GM23338 (cell line): ENCODE measurements at regions not wholly inside any gene's neighbourhood (a gene's known extent, or its start where the extent isn't known, plus 50 kb on each side); places are given as distances from the start of the nearest gene placed in this dataset.

Experiments
- ATAC-seq: fragments of 200-7000 bp; cut with Tn5 transposase; 3 replicates; pipeline ENCODE4 v1.9.1; 2020
- DNase-seq: peaks from one replicate; pipeline ENCODE4 v3.0.0-alpha.2; 2015; ENCODE audit warnings: low spot score
- H2AFZ ChIP-seq: fragments of 200-600 bp; sonication (generic); 2 replicates; pipeline ENCODE4 v1.8.0; 2016; ENCODE audit warnings: antibody characterized with exemption, mild to moderate bottlenecking, moderate library complexity
- H3F3A ChIP-seq: fragments of 200-600 bp; sonication (generic); replicated peaks from 2 replicates; pipeline ENCODE4 v1.8.0; 2017; ENCODE audit warnings: antibody characterized with exemption, mixed run types, low read depth
- H3K27ac ChIP-seq: fragments of 200-600 bp; sonication (generic); 2 replicates; pipeline ENCODE4 v1.6.1; 2016; ENCODE audit warnings: low read depth
- H3K27me3 ChIP-seq: fragments of 200-600 bp; sonication (generic); 2 replicates; pipeline ENCODE4 v1.8.0; 2016; ENCODE audit warnings: mild to moderate bottlenecking, mixed run types, moderate library complexity; ENCODE audit not compliant: insufficient read depth
- H3K36me3 ChIP-seq: fragments of 200-600 bp; sonication (generic); 2 replicates; pipeline ENCODE4 v1.8.0; 2016; ENCODE audit warnings: mild to moderate bottlenecking; ENCODE audit not compliant: insufficient read depth
- H3K4me1 ChIP-seq: fragments of 200-600 bp; sonication (generic); 2 replicates; pipeline ENCODE4 v1.8.0; 2016; ENCODE audit warnings: mild to moderate bottlenecking, moderate library complexity; ENCODE audit not compliant: insufficient read depth
- H3K4me2 ChIP-seq: fragments of 200-600 bp; sonication (generic); 2 replicates; pipeline ENCODE4 v1.7.1; 2017; ENCODE audit warnings: mixed run types
- H3K4me3 ChIP-seq: fragments of 200-600 bp; sonication (generic); 2 replicates; pipeline ENCODE4 v1.6.1; 2016; ENCODE audit warnings: mixed run types
- H3K79me2 ChIP-seq: fragments of 200-600 bp; sonication (generic); replicated peaks from 2 replicates; pipeline ENCODE4 v1.8.0; 2017; ENCODE audit warnings: mild to moderate bottlenecking; ENCODE audit not compliant: insufficient read depth
- H3K9me2 ChIP-seq: fragments of 200-600 bp; sonication (generic); 2 replicates; pipeline ENCODE4 v1.8.0; 2017; ENCODE audit not compliant: insufficient read depth
- H4K20me1 ChIP-seq: fragments of 200-600 bp; sonication (generic); replicated peaks from 2 replicates; pipeline ENCODE4 v1.8.0; 2017; ENCODE audit warnings: mild to moderate bottlenecking; ENCODE audit not compliant: insufficient read depth
- H3K27ac Mint-ChIP-seq: 2 replicates; pipeline ENCODE4 v1.8.0; 2020; ENCODE audit warnings: inconsistent platforms, mild to moderate bottlenecking, moderate library complexity, mixed read lengths
- H3K27me3 Mint-ChIP-seq: 3 replicates; pipeline ENCODE4 v1.8.0; 2022; ENCODE audit warnings: low read depth, mild to moderate bottlenecking, moderate library complexity, mixed read lengths, inconsistent platforms; ENCODE audit not compliant: insufficient read depth, poor library complexity
- H3K36me3 Mint-ChIP-seq: 3 replicates; pipeline ENCODE4 v1.8.0; 2021; ENCODE audit warnings: low read depth, mild to moderate bottlenecking, inconsistent platforms, moderate library complexity, mixed read lengths
- H3K4me1 Mint-ChIP-seq: 3 replicates; pipeline ENCODE4 v1.8.0; 2020; ENCODE audit warnings: mild to moderate bottlenecking, inconsistent platforms, mixed read lengths
- H3K4me3 Mint-ChIP-seq: 3 replicates; pipeline ENCODE4 v1.8.0; 2021; ENCODE audit warnings: moderate library complexity, mild to moderate bottlenecking, inconsistent platforms, mixed read lengths
- H3K9me3 Mint-ChIP-seq: 3 replicates; pipeline ENCODE4 v1.8.0; 2020; ENCODE audit warnings: moderate library complexity, mild to moderate bottlenecking, inconsistent platforms, mixed read lengths
- CTCF ChIP-seq, 2 experiments: fragments of 200-600 bp in 1 of 2; sonication (generic) in 1 of 2; conservative IDR thresholded peaks; 2 replicates each; pipeline versions ENCODE4 v1.5.1 to v1.6.1; 2016 to 2017; ENCODE audit warnings: antibody characterized with exemption in 2 of 2, low read depth in 2 of 2, mild to moderate bottlenecking in 2 of 2, moderate library complexity in 1 of 2
- ETS1 ChIP-seq: IDR thresholded peaks from 2 replicates; pipeline ENCODE4 v1.6.1; 2016; ENCODE audit warnings: antibody characterized with exemption
- EZH2 ChIP-seq: fragments of 200-600 bp; sonication (generic); IDR thresholded peaks from one replicate; pipeline ENCODE4 v1.8.0; 2017; ENCODE audit warnings: antibody characterized with exemption, mild to moderate bottlenecking, low read depth; ENCODE audit not compliant: unreplicated experiment
- EZH2phosphoT487 ChIP-seq: fragments of 200-600 bp; sonication (generic); IDR thresholded peaks from one replicate; pipeline ENCODE4 v1.8.1; 2018; ENCODE audit warnings: antibody characterized with exemption; ENCODE audit not compliant: unreplicated experiment
- JUNB ChIP-seq: IDR thresholded peaks from one replicate; pipeline ENCODE4 v1.6.1; 2016; ENCODE audit warnings: antibody characterized with exemption; ENCODE audit not compliant: unreplicated experiment
- NANOG ChIP-seq: IDR thresholded peaks from 2 replicates; pipeline ENCODE4 v1.6.1; 2016; ENCODE audit warnings: antibody characterized with exemption, borderline replicate concordance
- STAT1 ChIP-seq: IDR thresholded peaks from one replicate; pipeline ENCODE4 v1.6.1; 2016; ENCODE audit warnings: antibody characterized with exemption; ENCODE audit not compliant: unreplicated experiment
- ZNF114 ChIP-seq: fragments of 250-450 bp; sonication (Bioruptor Pico); IDR thresholded peaks from 2 replicates; pipeline ENCODE4 v1.5.0; 2020; ENCODE audit warnings: mild to moderate bottlenecking, moderate library complexity
- ZNF331 ChIP-seq: fragments of 250-450 bp; sonication (Bioruptor Pico); IDR thresholded peaks from 2 replicates; pipeline ENCODE4 v1.5.0; 2020; ENCODE audit warnings: low read depth, mild to moderate bottlenecking, moderate library complexity
- ZNF462 ChIP-seq: fragments of 250-450 bp; sonication (Bioruptor Pico); IDR thresholded peaks from 2 replicates; pipeline ENCODE4 v1.5.0; 2020; ENCODE audit warnings: mild to moderate bottlenecking, moderate library complexity

- TF ChIP-seq ZNF462 (CRISPR knock-in tag), result no peak
- no peak for TF ChIP-seq STAT1
- TF ChIP-seq ZNF331 (CRISPR knock-in tag), result no peak
- no peak for TF ChIP-seq NANOG
Observed at GRCh38 chr5:148747536-148747906, 78.9 kb upstream of the ADRB2 start (continued).

GRCh38 chr5:148748702-148749392 is 77.6 kb upstream of the ADRB2 start:
- ATAC-seq (no peak), DNase-seq (no peak)
- Mint-ChIP-seq H3K27me3 (no peaks in the 10 kb centered on the region), H3K9me3 (peaks cover 3% of the 10 kb centered on the region; the same call in 2 of the 3 replicates), H3K36me3 (no peaks in the 10 kb centered on the region), H3K4me1 (peaks cover 8% of the 10 kb centered on the region; the same call in 2 of the 3 replicates), H3K27ac (no peak overlapping the region), H3K4me3 (no peak overlapping the region)
- H3K4me3 ChIP-seq, result no peak overlapping the region
- no peaks in the 10 kb centered on the region for H3K79me2 ChIP-seq
- H4K20me1 ChIP-seq, result no peaks in the 10 kb centered on the region
- no peak overlapping the region for H2AFZ ChIP-seq
- H3K27me3 ChIP-seq, result no peaks in the 10 kb centered on the region
- H3K4me1 ChIP-seq, result peaks cover 6% of the 10 kb centered on the region; the same call in 1 of the 2 replicates
- H3K9me2 ChIP-seq, result peaks cover 4% of the 10 kb centered on the region; the same call in 1 of the 2 replicates
- H3K36me3 ChIP-seq, result no peaks in the 10 kb centered on the region
- no peak overlapping the region for H3K4me2 ChIP-seq
- H3K27ac ChIP-seq, result no peak overlapping the region
- no peaks in the 10 kb centered on the region for H3F3A ChIP-seq
- TF ChIP-seq EZH2phosphoT487 (no peak), CTCF (conservative IDR thresholded peaks at IDR 0.05; ENCODE audit: low read depth in 2 of 2) (no peak), ETS1 (no peak), EZH2 (no peak), JUNB (no peak), ZNF331 (CRISPR knock-in tag) (no peak), ZNF114 (CRISPR knock-in tag) (no peak)
